Activated T-helper 2 cell treated with anti-CD3 and anti-CD28 coated beads, Interferon-gamma antibody, Interleukin-2, Interleukin-4, amounts not matched to agents 10 μg/mL and 5 μg/mL and 100 μg/mL, durations not matched to agents 14 hours and 24 hours and 36 hours (primary cell): ENCODE measurements at regions not wholly inside any gene's neighbourhood (a gene's known extent, or its start where the extent isn't known, plus 50 kb on each side); places are given as distances from the start of the nearest gene placed in this dataset.
"Not testable (repeated sequence)": the region's sequence is repeated elsewhere in the genome, so short reads cannot be mapped to it uniquely, and the experiment has no call there.

Experiments used
- DNase-seq: peaks from one replicate; pipeline ENCODE4 v3.0.0; 2021; ENCODE audit warnings: low spot score
- H3K27ac Mint-ChIP-seq: one replicate; pipeline ENCODE4 v1.8.0; 2021; ENCODE audit warnings: mixed read lengths
- H3K27me3 Mint-ChIP-seq: one replicate; pipeline ENCODE4 v1.8.0; 2021; ENCODE audit warnings: low read depth, mixed read lengths
- H3K36me3 Mint-ChIP-seq: one replicate; pipeline ENCODE4 v1.8.0; 2021; ENCODE audit warnings: low read depth, mixed read lengths
- H3K4me1 Mint-ChIP-seq: one replicate; pipeline ENCODE4 v1.8.0; 2021; ENCODE audit warnings: low read depth, mixed read lengths
- H3K4me3 Mint-ChIP-seq: one replicate; pipeline ENCODE4 v1.8.0; 2021; ENCODE audit warnings: low read depth, mild to moderate bottlenecking, moderate library complexity, mixed read lengths
- H3K9me3 Mint-ChIP-seq: one replicate; pipeline ENCODE4 v1.8.0; 2021; ENCODE audit warnings: mixed read lengths
- intact Hi-C: fragments of 100-400 bp; cut with micrococcal nuclease; formaldehyde crosslinking; loops from one replicate; pipeline ENCODE4 v1.15.1; 2023

GRCh38 chr5:92215116-92215515 is 832.0 kb upstream of the ARRDC3 start:
- Mint-ChIP-seq H3K27ac (no peak overlapping the region), H3K9me3 (peaks cover 40% of the 10 kb centered on the region), H3K4me3 (no peak overlapping the region), H3K27me3 (no peaks in the 10 kb centered on the region), H3K4me1 (no peaks in the 10 kb centered on the region), H3K36me3 (no peaks in the 10 kb centered on the region)
- no peak for DNase-seq
- intact Hi-C loops: no loop called here

- H3K4me1 Mint-ChIP-seq: no peaks in the 10 kb centered on the region
- intact Hi-C loops: no loop called here
- no peaks in the 10 kb centered on the region for H3K27me3 Mint-ChIP-seq
- DNase-seq: no peak
- no peaks in the 10 kb centered on the region for H3K36me3 Mint-ChIP-seq
- no peak overlapping the region for H3K4me3 Mint-ChIP-seq
- no peak overlapping the region for H3K27ac Mint-ChIP-seq
- H3K9me3 Mint-ChIP-seq: peaks cover 22% of the 10 kb centered on the region
Measured at GRCh38 chr5:92208265-92208664, 825.1 kb upstream of the ARRDC3 start.

- DNase-seq: no peak
- no peaks in the 10 kb centered on the region for H3K27me3 Mint-ChIP-seq
- H3K9me3 Mint-ChIP-seq: peaks cover 19% of the 10 kb centered on the region
- no peaks in the 10 kb centered on the region for H3K4me1 Mint-ChIP-seq
- no peaks in the 10 kb centered on the region for H3K36me3 Mint-ChIP-seq
- H3K4me3 Mint-ChIP-seq: no peak overlapping the region
- H3K27ac Mint-ChIP-seq: no peak overlapping the region
- intact Hi-C loops: no loop called here
Measured at GRCh38 chr5:92207151-92207550, 824.0 kb upstream of the ARRDC3 start.

GRCh38 chr5:92206681-92207080 is 823.6 kb upstream of the ARRDC3 start:
- Mint-ChIP-seq H3K9me3 (peaks cover 16% of the 10 kb centered on the region), H3K4me3 (no peak overlapping the region), H3K36me3 (no peaks in the 10 kb centered on the region), H3K27me3 (no peaks in the 10 kb centered on the region), H3K4me1 (no peaks in the 10 kb centered on the region), H3K27ac (no peak overlapping the region)
- intact Hi-C loops: no loop called here
- no peak for DNase-seq

- H3K9me3 Mint-ChIP-seq, DNase-seq, H3K4me1 Mint-ChIP-seq, intact Hi-C loops, H3K36me3 Mint-ChIP-seq, H3K27ac Mint-ChIP-seq, H3K27me3 Mint-ChIP-seq, H3K4me3 Mint-ChIP-seq: not testable (repeated sequence)
Measured at GRCh38 chr5:92199035-92199434, 815.9 kb upstream of the ARRDC3 start.

- intact Hi-C loops: no loop called here
- no peak overlapping the region for H3K4me3 Mint-ChIP-seq
- H3K27me3 Mint-ChIP-seq: no peaks in the 10 kb centered on the region
- DNase-seq: no peak
- H3K9me3 Mint-ChIP-seq: peaks cover 3% of the 10 kb centered on the region
- no peaks in the 10 kb centered on the region for H3K36me3 Mint-ChIP-seq
- no peaks in the 10 kb centered on the region for H3K4me1 Mint-ChIP-seq
- H3K27ac Mint-ChIP-seq: no peak overlapping the region
Measured at GRCh38 chr5:92181656-92182055, 798.5 kb upstream of the ARRDC3 start.

GRCh38 chr5:92180391-92180790 is 797.3 kb upstream of the ARRDC3 start:
- H3K4me3 Mint-ChIP-seq: no peak overlapping the region
- H3K36me3 Mint-ChIP-seq: no peaks in the 10 kb centered on the region
- no peak overlapping the region for H3K27ac Mint-ChIP-seq
- intact Hi-C loops: no loop called here
- no peaks in the 10 kb centered on the region for H3K27me3 Mint-ChIP-seq
- H3K4me1 Mint-ChIP-seq: no peaks in the 10 kb centered on the region
- peaks cover 3% of the 10 kb centered on the region for H3K9me3 Mint-ChIP-seq
- no peak for DNase-seq

GRCh38 chr5:92179651-92180050 is 796.5 kb upstream of the ARRDC3 start:
- H3K4me1 Mint-ChIP-seq: no peaks in the 10 kb centered on the region
- DNase-seq: no peak
- no peak overlapping the region for H3K4me3 Mint-ChIP-seq
- no peaks in the 10 kb centered on the region for H3K36me3 Mint-ChIP-seq
- no peaks in the 10 kb centered on the region for H3K27me3 Mint-ChIP-seq
- intact Hi-C loops: no loop called here
- H3K9me3 Mint-ChIP-seq: peaks cover 3% of the 10 kb centered on the region
- H3K27ac Mint-ChIP-seq: no peak overlapping the region

GRCh38 chr5:92177926-92178487 is 794.9 kb upstream of the ARRDC3 start:
- intact Hi-C loops: no loop called here
- H3K36me3 Mint-ChIP-seq: no peaks in the 10 kb centered on the region
- no peaks in the 10 kb centered on the region for H3K4me1 Mint-ChIP-seq
- H3K27me3 Mint-ChIP-seq: no peaks in the 10 kb centered on the region
- H3K4me3 Mint-ChIP-seq: no peak overlapping the region
- DNase-seq: no peak
- no peak overlapping the region for H3K27ac Mint-ChIP-seq
- H3K9me3 Mint-ChIP-seq: peaks cover 3% of the 10 kb centered on the region

- no peak overlapping the region for H3K4me3 Mint-ChIP-seq
- no peaks in the 10 kb centered on the region for H3K9me3 Mint-ChIP-seq
- no peaks in the 10 kb centered on the region for H3K27me3 Mint-ChIP-seq
- no peaks in the 10 kb centered on the region for H3K36me3 Mint-ChIP-seq
- no peak for DNase-seq
- no peaks in the 10 kb centered on the region for H3K4me1 Mint-ChIP-seq
- intact Hi-C loops: no loop called here
- no peak overlapping the region for H3K27ac Mint-ChIP-seq
Measured at GRCh38 chr5:92163906-92164305, 780.8 kb upstream of the ARRDC3 start.

- Mint-ChIP-seq H3K36me3 (no peaks in the 10 kb centered on the region), H3K27ac (no peak overlapping the region), H3K27me3 (no peaks in the 10 kb centered on the region), H3K4me1 (no peaks in the 10 kb centered on the region), H3K9me3 (no peaks in the 10 kb centered on the region), H3K4me3 (no peak overlapping the region)
- DNase-seq: no peak
- intact Hi-C loops: no loop called here
Measured at GRCh38 chr5:92147798-92148197, 764.7 kb upstream of the ARRDC3 start.

- H3K9me3 Mint-ChIP-seq: no peaks in the 10 kb centered on the region
- no peaks in the 10 kb centered on the region for H3K27me3 Mint-ChIP-seq
- no peaks in the 10 kb centered on the region for H3K36me3 Mint-ChIP-seq
- H3K4me1 Mint-ChIP-seq: no peaks in the 10 kb centered on the region
- no peak overlapping the region for H3K4me3 Mint-ChIP-seq
- no peak for DNase-seq
- no peak overlapping the region for H3K27ac Mint-ChIP-seq
- intact Hi-C loops: no loop called here
Measured at GRCh38 chr5:92147266-92147665, 764.1 kb upstream of the ARRDC3 start.

GRCh38 chr5:92145852-92146251 is 762.7 kb upstream of the ARRDC3 start:
- Mint-ChIP-seq H3K4me1 (no peaks in the 10 kb centered on the region), H3K27ac (no peak overlapping the region), H3K9me3 (peaks cover 5% of the 10 kb centered on the region), H3K27me3 (no peaks in the 10 kb centered on the region), H3K36me3 (no peaks in the 10 kb centered on the region), H3K4me3 (no peak overlapping the region)
- intact Hi-C loops: no loop called here
- no peak for DNase-seq

- no peaks in the 10 kb centered on the region for H3K36me3 Mint-ChIP-seq
Measured at GRCh38 chr5:92144824-92145223, 761.7 kb upstream of the ARRDC3 start.

More at GRCh38 chr5:92144824-92145223, 761.7 kb upstream of the ARRDC3 start:
- no peaks in the 10 kb centered on the region for H3K4me1 Mint-ChIP-seq
- intact Hi-C loops: no loop called here
- no peak overlapping the region for H3K4me3 Mint-ChIP-seq
- no peak for DNase-seq
- peaks cover 8% of the 10 kb centered on the region for H3K9me3 Mint-ChIP-seq
- no peaks in the 10 kb centered on the region for H3K27me3 Mint-ChIP-seq
- no peak overlapping the region for H3K27ac Mint-ChIP-seq
